ENCODE measurements at regions not wholly inside any gene's neighbourhood (a gene's known extent, or its start where the extent isn't known, plus 50 kb on each side); places are given as distances from the start of the nearest gene placed in this dataset.
"Not testable (repeated sequence)": the region's sequence is repeated elsewhere in the genome, so short reads cannot be mapped to it uniquely, and the experiment has no call there.

GRCh38 chr5:158456241-158456640, 597.3 kb upstream of the CLINT1 start:
- ChIA-PET CTCF (interaction anchor here (1.0 to 2.0 kb wide), 5 partner anchors 8 to 105 kb away, joined by 3 to 10 read pairs (median 3); no protein-coding TSS in a partner anchor), POLR2A (no interaction called here)
- TF ChIP-seq CTCF (IDR thresholded peaks at IDR 0.05; ENCODE audit: control extremely low read depth, extremely low read depth, low read depth, missing control alignments), result no peak
- DNase-seq (ENCODE audit: extremely low spot score), result no peak

GRCh38 chr5:158451993-158452672, 593.2 kb upstream of the CLINT1 start:
- no peak for DNase-seq (ENCODE audit: extremely low spot score)
- CTCF ChIA-PET, result interaction anchor here (1.9 kb wide), 1 partner anchor 16 kb away, joined by 10 read pairs; no protein-coding TSS in a partner anchor
- no peak for TF ChIP-seq CTCF (IDR thresholded peaks at IDR 0.05; ENCODE audit: control extremely low read depth, extremely low read depth, low read depth, missing control alignments)
- POLR2A ChIA-PET, result no interaction called here

GRCh38 chr5:158451203-158451992, 592.5 kb upstream of the CLINT1 start:
- CTCF ChIA-PET, result interaction anchor here (0.9 to 1.9 kb wide), 3 partner anchors 15 to 33 kb away, joined by 3 to 10 read pairs (median 4); no protein-coding TSS in a partner anchor
- no peak for DNase-seq (ENCODE audit: extremely low spot score)
- no peak for TF ChIP-seq CTCF (IDR thresholded peaks at IDR 0.05; ENCODE audit: control extremely low read depth, extremely low read depth, low read depth, missing control alignments)
- POLR2A ChIA-PET, result no interaction called here

- no peak for DNase-seq (ENCODE audit: extremely low spot score)
- no peak for TF ChIP-seq CTCF (IDR thresholded peaks at IDR 0.05; ENCODE audit: control extremely low read depth, extremely low read depth, low read depth, missing control alignments)
- CTCF ChIA-PET, result interaction anchor here (0.9 to 1.9 kb wide), 3 partner anchors 15 to 32 kb away, joined by 3 to 10 read pairs (median 4); no protein-coding TSS in a partner anchor
- POLR2A ChIA-PET, result no interaction called here
Observed at GRCh38 chr5:158450751-158451171, 591.8 kb upstream of the CLINT1 start.

GRCh38 chr5:158446761-158447160, 587.8 kb upstream of the CLINT1 start:
- POLR2A ChIA-PET; DNase-seq (ENCODE audit: extremely low spot score): not testable (repeated sequence)
- CTCF ChIA-PET, result interaction anchor here (1.3 kb wide), 2 partner anchors 12 to 27 kb away, joined by 3 read pairs; no protein-coding TSS in a partner anchor

GRCh38 chr5:158439204-158439603, 580.3 kb upstream of the CLINT1 start:
- DNase-seq (ENCODE audit: extremely low spot score); CTCF ChIA-PET: not testable (repeated sequence)

GRCh38 chr5:158436271-158437065, 577.5 kb upstream of the CLINT1 start:
- TF ChIP-seq CTCF (IDR thresholded peaks at IDR 0.05; ENCODE audit: control extremely low read depth, extremely low read depth, low read depth, missing control alignments), result no peak
- ChIA-PET POLR2A (no interaction called here), CTCF (interaction anchor here (1.3 to 2.9 kb wide), 3 partner anchors 15 to 22 kb away, joined by 3 to 10 read pairs (median 5); no protein-coding TSS in a partner anchor)
- no peak for DNase-seq (ENCODE audit: extremely low spot score)

More at GRCh38 chr5:158439204-158439603, 580.3 kb upstream of the CLINT1 start:
- POLR2A ChIA-PET, result not testable (repeated sequence)
